ENCODE measurements at regions not wholly inside any gene's neighbourhood (a gene's known extent, or its start where the extent isn't known, plus 50 kb on each side); places are given as distances from the start of the nearest gene placed in this dataset.

DNA sequence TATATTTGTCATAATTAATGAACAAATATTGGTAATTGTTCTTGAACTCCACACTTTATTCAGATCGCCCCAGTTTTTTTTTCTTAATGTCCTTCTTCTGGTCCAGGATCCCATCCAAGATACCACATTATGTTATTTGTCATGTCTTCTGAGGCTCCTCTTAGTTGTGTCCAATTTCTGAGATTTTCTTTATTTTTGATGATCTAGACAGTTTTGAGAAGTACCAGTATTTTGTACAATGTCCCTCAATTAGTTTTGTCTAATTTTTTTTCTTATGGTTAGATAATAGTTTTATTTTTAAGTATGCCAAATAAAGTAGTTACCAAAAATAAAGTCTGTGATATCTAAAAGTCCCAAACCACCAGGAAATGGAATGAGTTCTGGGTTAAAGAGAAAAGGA lies 440.8 kb upstream of the ATP2B1 start:
- no peak for DNase-seq (ENCODE audit: low read depth in 2 of 2)

DNA sequence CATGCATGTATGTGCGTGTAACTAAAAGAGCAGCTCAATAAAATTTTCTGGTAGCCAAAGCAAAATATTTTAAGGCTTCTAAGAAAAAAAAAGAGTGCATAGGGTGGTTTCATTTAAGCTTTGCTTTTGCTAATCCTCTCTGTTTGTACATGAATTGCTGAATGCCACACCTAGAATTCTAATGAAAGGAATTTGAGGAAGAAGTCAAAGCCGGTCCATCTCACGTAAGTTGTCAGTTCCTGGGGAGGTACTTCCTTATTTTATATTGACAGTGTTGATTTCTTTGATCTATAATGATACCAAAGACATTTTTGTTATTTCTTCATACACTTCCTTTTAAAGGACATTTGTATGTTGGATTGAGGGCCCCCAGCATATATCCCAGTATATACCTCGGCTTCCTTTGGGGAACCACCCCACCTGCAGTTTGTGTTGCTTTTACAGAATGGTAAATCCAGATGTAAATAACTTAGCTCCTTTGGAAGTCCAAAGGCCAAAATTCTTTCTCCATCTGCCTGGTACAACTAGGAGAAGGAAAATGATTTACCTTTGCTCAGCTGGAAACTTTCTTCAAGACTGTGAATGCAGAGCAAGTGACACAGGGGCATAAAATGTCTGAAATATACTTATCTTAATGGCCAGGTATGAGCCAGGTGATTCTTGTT lies 420.9 kb upstream of the ATP2B1 start:
- no peak for DNase-seq (ENCODE audit: low read depth in 2 of 2)

DNA sequence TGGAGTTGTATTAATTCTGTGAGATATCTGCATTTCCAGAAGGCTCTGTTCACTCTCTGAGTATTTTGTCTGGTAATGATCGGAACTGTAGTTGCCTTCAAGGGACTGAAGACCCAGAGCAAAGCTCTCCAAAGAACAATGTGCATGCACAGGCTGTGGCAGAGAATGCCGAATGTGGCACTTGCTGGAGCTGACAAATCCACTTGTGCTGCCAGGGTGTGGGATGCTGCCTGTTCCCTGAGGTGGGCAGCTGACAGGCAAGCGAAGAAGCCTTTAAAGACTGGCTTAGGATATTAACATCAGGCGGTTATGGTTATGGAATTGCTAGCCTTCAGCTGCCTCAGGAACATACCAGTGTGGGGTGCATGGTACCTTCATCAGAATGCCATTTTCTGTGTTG lies 419.9 kb upstream of the ATP2B1 start:
- no peak for DNase-seq (ENCODE audit: low read depth in 2 of 2)

DNA sequence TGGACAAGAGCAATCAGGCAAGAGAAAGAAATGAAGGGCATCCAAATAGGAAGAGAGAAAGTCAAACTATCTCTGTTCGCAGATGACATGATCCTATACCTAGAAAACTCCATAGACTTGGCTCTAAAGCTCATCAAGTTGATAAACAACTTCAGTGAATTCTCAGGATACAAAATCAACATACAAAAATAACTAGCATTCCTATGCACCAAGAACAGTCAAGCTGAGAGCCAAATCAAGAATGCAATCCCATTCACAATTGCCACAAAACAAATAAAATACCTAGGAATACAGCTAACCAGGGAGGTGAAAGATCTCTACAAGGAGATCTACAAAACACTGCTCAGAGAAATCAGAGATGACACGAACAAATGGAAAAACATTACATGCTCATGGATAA lies 417.5 kb upstream of the ATP2B1 start:
- DNase-seq (ENCODE audit: low read depth in 2 of 2) = no peak

DNA sequence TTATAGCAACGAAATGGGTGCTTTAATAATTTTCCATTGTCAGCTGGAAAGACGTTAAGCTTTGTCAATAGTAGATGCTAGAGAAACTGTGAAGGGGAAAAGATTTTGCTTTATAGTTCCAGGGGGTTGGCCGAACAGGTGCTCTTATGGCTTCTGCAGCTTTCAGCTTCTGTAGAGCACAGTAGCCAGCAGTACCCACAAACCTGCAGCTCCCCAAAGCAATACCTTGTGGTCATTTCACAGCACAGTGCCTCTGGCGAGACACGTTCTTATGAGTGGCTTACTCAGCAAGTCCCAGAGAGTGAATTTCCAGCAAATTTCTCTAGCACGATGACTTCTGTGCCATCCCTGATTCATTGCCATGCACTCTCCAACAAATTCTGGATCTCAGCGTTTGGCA lies 416.3 kb upstream of the ATP2B1 start:
- no peak for DNase-seq (ENCODE audit: low read depth in 2 of 2)

DNA sequence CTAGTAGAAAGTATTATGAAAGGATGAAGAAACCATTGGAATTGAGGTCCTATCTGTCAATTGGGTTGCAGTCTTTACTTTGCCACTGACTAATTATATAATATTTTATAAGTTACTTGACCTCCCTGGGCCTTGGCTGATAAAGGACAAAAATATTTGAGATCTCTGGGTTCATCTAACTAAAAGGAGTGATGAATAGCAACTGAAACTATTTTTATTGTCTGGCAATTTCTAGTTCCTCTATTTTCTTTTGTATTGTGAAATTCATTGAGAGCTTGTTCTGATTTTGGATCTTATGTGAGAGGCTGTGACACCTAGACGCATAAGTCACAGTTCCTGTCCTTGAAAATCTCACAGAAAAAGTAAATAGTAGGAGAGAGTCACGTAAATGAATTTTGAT lies 415.7 kb upstream of the ATP2B1 start:
- no peak for DNase-seq (ENCODE audit: low read depth in 2 of 2)

DNA sequence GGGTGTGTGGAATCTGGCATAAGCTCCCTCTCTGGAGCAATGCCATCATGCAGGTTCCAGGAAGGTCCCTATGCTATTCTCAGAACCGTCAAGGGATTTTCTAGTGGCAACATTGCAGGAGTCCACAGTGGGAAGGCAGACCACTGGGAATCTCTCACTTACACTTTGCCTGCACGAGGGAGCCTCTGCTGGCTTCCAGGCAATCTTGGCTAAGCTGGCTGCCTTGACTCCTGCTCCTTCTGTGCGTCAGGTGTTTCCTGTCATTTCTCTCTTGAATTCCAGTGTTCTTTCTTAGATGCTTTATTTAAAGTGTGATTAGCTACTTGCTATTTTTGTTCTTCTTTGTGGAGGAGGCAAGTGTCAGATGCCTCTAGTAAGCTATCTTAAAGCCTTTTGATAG lies 414.0 kb upstream of the ATP2B1 start:
- DNase-seq (ENCODE audit: low read depth in 2 of 2) = no peak

DNA sequence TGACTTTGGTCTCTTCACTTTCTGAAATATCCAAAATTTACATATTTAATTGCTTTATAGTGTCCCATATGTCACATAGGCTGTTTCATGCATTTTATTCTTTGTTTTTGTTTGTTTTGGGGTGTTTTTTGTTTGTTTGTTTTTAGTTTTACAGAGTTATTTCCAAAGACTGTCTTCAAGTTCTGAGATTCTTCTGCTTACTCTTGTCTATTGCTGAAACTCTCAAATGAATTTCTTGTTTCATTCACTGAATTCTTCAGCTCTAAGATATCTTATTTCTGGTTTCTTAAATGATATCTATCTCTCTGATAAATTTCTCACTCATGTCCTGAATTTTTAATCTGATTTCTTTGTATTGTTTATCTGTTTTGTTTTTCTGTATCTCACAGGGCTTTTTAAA lies 412.0 kb upstream of the ATP2B1 start:
- DNase-seq (ENCODE audit: low read depth in 2 of 2) = no peak

DNA sequence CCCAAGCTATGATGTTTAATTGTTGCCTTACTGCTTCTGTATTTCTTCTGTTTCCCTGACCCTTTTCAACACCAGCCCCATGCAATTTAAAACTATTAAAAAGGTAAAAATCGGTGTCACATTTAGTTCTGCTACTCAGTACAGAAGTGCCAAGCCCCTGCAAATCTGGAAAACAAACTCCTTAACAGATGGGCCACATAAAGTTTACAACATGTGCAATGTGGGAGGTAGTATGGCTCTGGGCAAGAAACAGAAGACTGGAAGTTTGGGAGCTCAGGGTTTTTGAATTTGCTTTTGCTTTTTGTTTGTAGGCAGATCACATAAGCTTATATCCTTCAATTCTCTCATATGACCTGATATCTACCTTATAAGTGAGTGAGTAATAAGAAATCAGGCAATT lies 404.0 kb upstream of the ATP2B1 start:
- DNase-seq (ENCODE audit: low read depth in 2 of 2) = no peak

DNA sequence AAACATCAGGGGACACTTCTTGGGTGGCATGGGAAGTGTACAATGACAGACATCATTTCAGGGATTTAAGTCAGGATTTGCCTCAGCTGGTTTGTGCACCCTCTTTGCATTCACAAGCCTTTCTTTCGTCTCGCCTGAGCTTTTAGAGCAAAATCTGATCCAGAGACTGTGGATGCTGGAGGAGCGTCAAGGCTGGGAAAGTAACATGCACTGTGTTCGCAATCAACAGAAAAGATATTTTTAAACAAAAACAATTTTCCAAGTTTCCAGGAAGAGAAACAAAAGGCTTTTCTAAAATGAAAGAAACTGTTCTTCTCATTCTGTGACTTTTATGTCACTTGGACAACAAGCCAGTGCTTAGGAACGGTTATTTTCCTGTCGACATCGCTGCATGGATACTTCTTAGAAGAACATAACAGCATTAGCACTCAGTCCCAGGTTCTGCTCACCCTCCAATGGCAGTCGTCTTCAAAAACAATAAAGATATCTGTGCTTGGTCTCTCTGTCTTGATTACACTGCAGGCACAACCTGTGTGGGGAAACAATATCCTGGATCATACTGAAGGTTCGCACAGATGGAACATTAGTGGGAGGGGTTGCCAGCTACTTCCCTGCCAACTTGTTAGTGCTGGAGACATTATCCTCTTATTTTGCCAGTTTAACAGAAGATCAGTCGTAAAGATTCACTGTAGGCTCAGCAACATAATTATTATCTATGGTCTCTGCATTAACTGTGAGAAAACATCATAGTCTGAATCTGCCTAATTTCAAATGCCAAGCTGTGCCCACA lies 403.3 kb upstream of the ATP2B1 start:
- DNase-seq (ENCODE audit: low read depth in 2 of 2) = no peak

DNA sequence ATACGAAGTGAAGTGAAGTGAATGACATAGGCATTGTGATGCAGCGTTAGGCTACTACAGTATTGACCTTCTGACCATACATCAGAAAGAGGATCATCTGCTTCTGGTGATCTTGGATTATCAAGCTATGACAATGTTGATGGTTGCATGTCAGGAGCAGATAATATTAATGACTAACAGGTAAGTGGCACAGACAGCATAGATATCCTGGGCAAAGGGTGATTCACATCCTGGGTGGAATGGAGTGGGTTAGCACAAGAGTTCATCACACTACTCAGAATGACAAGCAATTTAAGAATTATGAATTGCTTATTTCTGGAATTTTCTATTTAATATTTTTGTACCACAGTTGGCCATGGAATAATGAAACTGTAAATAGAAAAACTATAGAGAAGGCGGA lies 397.9 kb upstream of the ATP2B1 start:
- DNase-seq (ENCODE audit: low read depth in 2 of 2) = no peak

DNA sequence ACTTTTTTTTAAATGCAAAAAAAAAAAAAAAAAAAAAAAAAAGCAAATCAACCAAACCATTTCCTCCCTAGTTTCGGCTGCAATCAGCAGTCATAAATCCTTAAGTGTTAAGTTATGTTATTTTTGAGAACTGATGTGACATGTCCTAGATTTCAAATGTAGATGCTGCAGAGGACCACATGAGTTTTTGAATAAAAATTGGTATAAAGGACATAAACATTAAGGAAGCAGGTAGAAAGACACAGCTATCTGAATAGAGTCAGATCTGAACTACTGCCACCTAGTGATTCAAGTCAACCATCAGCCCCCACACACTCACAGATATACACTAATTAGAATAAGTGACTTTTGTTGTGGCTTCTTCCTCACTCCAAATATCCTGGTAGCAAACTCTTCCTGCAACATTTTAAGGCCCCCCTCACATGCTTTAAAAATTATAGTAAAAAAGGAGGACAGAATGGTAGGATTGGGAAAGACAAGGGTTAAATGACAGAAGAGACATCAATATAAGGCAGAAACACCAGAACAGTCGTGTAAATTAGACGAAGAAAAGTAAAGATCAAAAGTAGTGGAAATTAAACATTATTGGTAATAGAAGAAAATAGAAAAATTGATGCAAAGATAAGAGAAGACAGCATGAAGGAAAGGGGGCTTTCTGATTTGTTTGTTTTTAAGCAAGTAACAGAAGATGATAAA lies 394.5 kb upstream of the ATP2B1 start:
- no peak for DNase-seq (ENCODE audit: low read depth in 2 of 2)

DNA sequence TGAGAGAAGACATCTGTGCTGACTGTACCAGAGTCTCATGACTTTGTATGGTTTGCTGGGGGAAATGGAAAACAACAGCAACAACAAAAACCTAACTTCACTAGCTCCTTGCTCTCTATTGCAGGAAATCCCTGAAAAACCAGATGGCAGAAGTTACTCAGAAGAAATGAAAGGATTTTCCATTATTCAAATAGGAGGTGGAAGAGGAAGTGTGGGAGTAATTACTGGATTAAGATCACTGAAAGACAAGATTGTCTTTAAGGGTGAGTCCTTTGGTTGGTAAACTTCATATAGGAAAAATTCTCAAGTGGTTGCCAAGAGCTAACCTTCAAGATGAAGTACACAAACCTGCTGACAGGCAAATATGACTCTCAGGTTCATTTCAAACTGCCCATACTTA lies 391.9 kb upstream of the ATP2B1 start:
- DNase-seq (ENCODE audit: low read depth in 2 of 2) = no peak

DNA sequence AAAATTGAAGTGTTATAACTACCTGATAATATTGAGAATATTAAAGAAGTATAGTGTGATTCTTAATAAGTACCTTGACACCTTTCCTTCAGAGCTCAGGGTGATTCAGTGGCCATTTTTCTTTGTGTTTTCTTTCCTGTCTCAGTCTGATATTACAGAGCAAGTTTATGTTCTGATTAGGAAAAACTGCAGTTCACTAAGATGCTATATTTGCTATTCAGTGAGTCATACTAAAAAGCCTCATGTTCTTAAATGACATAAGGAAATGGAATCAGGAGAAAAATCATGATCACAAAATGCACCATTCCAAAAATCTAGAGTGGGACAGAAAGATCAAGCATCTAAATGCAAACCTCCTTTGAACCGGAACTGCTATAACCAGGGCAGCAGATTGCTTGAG lies 390.6 kb upstream of the ATP2B1 start:
- DNase-seq (ENCODE audit: low read depth in 2 of 2) = no peak

DNA sequence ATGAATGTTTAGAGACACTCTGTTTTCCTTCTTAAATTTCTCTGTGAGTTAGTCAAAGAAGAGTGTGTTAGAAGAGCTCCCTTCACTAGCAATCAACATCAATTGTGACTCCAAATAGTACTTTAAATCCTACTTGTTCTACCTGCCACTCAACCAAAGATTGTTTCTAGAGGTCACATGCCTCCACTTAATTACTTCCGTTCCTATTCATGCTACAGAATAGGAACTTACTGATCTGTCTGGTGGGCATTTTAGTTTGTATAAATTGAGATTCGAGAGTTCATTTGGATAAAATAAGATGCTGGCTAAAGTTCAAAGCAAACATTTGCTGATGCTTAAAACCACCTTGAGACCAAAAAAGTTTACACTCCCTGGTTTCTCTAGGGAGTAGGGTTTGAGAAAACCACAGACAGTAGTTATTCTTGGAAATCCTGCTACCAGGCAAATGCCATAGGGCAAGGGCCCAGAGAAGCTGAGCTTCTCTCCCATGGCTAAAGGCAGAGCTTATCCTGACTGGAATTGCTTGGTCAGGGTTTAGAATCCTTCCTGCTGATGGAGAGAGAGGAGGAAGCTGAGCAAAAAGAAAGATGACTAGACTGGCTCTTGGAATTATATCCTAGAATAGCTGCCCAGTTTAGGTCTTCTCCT lies 389.6 kb upstream of the ATP2B1 start:
- DNase-seq (ENCODE audit: low read depth in 2 of 2) = no peak

DNA sequence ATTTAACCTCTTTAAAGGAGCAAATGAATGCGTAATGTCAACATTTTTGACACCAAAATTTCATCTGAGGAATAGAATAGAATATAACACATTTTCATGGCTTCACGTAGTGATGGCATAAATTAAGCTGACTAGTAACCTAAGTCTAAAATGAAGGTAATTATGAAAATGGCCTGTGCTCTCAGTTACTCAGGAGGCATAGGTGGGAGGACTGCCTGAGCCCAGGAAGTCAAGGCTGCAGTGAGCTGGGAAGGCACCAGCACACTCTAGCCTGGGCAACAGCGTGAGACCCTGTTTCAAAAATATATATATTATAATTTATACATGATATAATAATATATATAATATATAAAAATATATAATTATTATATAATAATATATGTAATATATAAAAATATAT lies 383.2 kb upstream of the ATP2B1 start:
- DNase-seq (ENCODE audit: low read depth in 2 of 2) = no peak

DNA sequence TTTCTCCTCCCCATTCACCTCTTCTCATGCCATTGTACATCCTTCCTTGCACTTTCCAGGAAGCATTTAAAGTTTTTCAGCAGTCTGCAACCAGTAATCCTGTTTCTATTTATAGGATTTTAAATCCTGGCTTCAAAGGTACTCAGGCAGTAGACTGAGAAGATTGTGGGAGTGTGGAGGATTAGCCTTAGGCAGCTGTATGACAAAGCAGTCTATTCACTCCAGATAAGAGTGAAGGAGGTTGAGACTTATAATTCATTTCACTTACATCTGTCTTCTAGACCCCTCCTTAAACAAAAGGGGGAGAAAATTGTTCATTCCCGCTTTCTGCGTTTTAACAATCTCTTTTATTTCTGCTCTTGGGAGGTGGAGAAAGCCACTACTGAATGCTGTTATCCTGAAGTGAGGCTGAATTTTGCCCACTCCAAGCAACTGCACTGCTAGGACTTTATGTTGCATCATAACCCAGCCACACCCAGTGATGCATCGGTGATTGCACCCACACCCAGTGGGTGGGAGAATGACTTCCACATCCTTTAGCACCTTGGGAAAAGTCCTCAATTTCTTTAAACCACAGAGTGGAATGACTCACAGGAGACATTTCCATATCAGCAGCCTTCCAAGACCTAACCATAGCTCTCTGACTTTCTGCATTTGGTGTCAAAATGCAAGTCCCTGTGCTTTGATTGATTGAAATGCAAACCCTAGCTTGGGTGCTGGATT lies 382.5 kb upstream of the ATP2B1 start:
- DNase-seq (ENCODE audit: low read depth in 2 of 2) = peak in 1 of 2 experiments; percentile 4

DNA sequence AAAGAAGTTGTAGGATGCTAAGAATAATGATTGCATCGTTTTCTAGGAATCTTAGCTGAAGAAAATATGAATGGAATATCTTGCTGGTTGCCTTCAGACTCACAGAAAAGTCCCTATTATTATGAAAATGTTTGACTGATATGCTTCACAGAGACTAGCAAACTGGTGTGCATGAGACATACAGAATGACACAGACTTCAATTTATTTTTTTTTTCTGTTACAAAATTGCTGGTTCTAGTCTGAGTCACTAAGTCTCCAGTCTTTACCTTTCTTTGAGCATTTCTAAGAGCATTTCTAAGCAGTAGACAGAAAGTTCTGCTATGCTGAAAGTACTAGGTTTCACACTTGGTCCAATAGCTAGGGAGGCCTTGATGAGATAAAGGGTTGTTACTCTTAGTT lies 377.6 kb upstream of the ATP2B1 start:
- no peak for DNase-seq (ENCODE audit: low read depth in 2 of 2)

DNA sequence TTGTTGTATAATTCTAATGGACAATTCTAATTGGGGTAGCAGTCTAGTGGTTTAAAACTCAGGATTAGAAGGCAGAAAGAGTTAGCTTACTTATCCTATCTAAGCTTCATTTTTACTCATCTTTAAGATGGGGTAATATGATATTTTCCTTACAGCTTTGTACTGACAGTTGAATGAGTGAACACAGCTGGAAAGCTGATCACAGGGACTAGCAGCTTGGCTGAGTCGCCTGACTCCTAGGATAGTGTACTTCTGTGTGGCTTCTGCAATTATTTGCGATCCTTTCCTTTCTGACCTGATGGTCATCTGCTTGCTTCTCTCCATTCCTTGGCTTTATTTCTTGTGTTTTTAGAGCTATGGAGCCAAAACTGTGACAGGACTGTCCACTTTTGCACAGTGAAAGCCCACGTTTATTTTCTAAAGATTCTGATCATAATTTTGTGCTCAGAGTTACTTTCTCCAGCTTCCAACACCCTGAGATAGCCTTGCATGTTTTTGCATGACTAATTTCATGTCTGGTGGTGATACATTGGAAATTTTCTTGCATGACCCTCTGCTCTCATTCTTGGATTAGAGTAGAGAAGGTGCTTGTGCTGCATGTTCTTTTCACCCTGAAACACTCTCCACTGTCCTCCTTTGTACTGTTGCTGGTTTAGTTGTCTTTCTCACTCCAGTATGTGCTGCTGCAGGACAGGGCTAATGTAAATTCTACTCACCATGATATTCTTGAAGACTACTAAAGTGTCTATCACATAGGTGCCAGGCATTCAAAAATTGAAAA lies 377.0 kb upstream of the ATP2B1 start:
- DNase-seq (ENCODE audit: low read depth in 2 of 2) = no peak

DNA sequence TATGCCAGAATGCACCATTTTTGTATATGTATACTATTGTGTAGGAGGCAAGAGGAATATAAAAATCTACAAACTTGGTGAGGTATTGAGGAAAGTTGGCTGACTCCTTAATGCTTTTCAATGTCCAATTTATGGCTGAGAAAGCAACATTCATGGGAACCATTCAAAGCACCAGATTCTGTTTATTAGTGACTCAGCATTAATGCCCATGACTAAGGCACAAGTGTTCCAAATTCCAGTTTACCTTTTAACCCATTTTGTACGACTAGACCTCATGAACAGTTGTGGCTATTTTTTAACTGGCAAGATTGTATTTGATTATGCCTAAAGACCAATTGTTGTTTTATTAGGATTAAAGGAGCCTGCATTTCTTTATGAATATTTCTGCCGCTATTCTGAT lies 375.4 kb upstream of the ATP2B1 start:
- no peak for DNase-seq (ENCODE audit: low read depth in 2 of 2)

DNA sequence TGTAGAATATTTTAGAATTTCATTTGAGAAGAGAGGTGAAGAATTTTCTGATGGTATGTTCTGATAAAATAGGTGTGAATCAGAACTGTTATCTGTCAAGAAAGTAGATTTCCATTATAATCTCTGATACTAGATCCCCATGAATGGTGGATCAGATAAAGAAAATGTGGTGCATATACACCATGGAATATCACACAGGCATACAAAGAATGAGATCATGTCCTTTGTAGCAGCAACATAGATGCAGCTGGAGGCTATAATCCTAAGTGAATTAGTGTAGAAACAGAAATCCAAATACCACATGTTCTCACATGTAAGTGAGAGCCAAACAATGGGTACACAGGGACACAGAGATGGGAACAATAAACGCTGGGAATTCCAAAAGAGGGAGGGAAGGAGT lies 372.0 kb upstream of the ATP2B1 start:
- no peak for DNase-seq (ENCODE audit: low read depth in 2 of 2)

Data from stimulated activated CD4-positive, alpha-beta T cell treated with anti-CD3 and anti-CD28 coated beads, Interleukin-12 subunit alpha, Interleukin-12 subunit beta, amount 100 ng/mL, for 24 hours (primary cell).